Right lobe of liver (tissue), 4 donors: ENCODE measurements at regions not wholly inside any gene's neighbourhood (a gene's known extent, or its start where the extent isn't known, plus 50 kb on each side); places are given as distances from the start of the nearest gene placed in this dataset.

Experiments used
- CTCF ChIP-seq, 4 donors: fragments of 200-600 bp in 3 of 4; fragments of 450-650 bp in 1 of 4; IDR thresholded peaks; one replicate each; pipeline versions ENCODE4 v1.5.1 to v1.8.0; 2016 to 2022; ENCODE audit warnings: antibody characterized with exemption in 4 of 4, mild to moderate bottlenecking in 2 of 4
- POLR2A ChIP-seq: fragments of 450-650 bp; IDR thresholded peaks from one replicate; pipeline ENCODE4 v1.6.1; 2017; ENCODE audit warnings: antibody characterized with exemption, mild to moderate bottlenecking
- donor health status: DM: no; HTN: no; CAD: no.
- donor health status: DM: no; HTN: no; CAD: no.
- donor health status: DM: no; HTN: yes; CAD: no.

DNA sequence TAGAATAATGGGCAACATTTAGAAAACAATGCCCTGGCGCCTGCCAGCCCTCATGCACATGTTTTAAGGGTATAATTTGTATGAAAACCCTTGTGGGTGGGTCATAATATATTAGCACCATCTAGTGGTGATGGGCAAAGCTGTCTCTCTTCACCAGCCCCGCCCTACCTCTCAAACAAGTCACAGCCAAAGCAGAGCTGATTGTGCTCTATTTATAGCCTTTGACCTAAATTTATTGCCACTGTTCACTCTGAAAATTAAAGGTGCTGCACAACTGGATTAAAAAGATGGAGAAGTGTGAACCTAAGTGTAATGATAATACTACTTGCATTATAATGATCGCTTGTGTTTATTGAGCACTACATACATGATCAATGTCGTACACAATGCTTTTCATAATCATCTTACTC lies 131.9 kb upstream of the ANKH start:
- TF ChIP-seq CTCF (IDR thresholded peaks at IDR 0.05) (peak; percentile 80 to 89 (median 88)), POLR2A (no peak)
